GM12878 (cell line): ENCODE measurements at regions not wholly inside any gene's neighbourhood (a gene's known extent, or its start where the extent isn't known, plus 50 kb on each side); places are given as distances from the start of the nearest gene placed in this dataset.

Experiments used
- ATAC-seq: fragments of 200-7000 bp; cut with Tn5 transposase; 3 replicates; pipeline ENCODE4 v1.9.1; 2020; ENCODE audit warnings: mild to moderate bottlenecking, moderate library complexity
- BruUV-seq: library from RNA; stranded (reverse); fragments of 400-500 nt; replicated peaks from 2 replicates; lab custom pipeline; 2021; lab: Mats Ljungman, UMichigan
- CTCF ChIA-PET: fragments of 300-600 bp; sonication (Branson Sonifier 250); formaldehyde crosslinking; extraction: SDS; loops from one replicate; lab custom pipeline; 2021; ENCODE audit warnings: inconsistent platforms; lab: Yijun Ruan, JAX
- POLR2A ChIA-PET: fragments of 350-600 bp; formaldehyde crosslinking; extraction: SDS; loops from one replicate; lab custom pipeline; 2021; ENCODE audit warnings: inconsistent platforms; lab: Charles Lee
- RAD21 ChIA-PET: fragments of 300-600 bp; sonication (Branson Sonifier 250); formaldehyde crosslinking; loops from one replicate; lab custom pipeline; 2023; ENCODE audit warnings: antibody characterized with exemption; ENCODE audit not compliant: unreplicated experiment; lab: Charles Lee
- SMC1A ChIA-PET: fragments of 300-600 bp; sonication (Branson Sonifier 250); formaldehyde crosslinking; loops from one replicate; lab custom pipeline; 2023; ENCODE audit not compliant: unreplicated experiment, uncharacterized antibody; lab: Charles Lee
- DNase-seq: peaks from one replicate; pipeline ENCODE4 v3.0.0-alpha.2; 2011; ENCODE audit warnings: low read depth, low spot score
- FAIRE-seq: peaks from 3 replicates; lab custom pipeline; 2011; peaks lifted over from hg19 to GRCh38; lab: Jason Lieb, UNC
- H2AFZ ChIP-seq: 2 replicates; pipeline ENCODE4 v1.6.0; 2011; ENCODE audit warnings: low read depth, low read length, control low read depth; ENCODE audit not compliant: control insufficient read depth
- H3K27ac ChIP-seq: 2 replicates; pipeline ENCODE4 v1.5.1; 2011; ENCODE audit warnings: control low read depth; ENCODE audit not compliant: control insufficient read depth, insufficient read depth
- H3K27me3 ChIP-seq, 2 experiments: replicated peaks in 1 of 2; 2 replicates each; pipeline versions ENCODE4 v1.6.0 to v1.6.1; 2011; ENCODE audit warnings: low read length in 1 of 2; ENCODE audit not compliant: control insufficient read depth in 2 of 2, insufficient read depth in 2 of 2
- H3K36me3 ChIP-seq, 2 experiments: 2 replicates each; pipeline ENCODE4 v1.5.1; 2011; ENCODE audit warnings: low read length in 1 of 2; ENCODE audit not compliant: control insufficient read depth in 2 of 2, insufficient read depth in 2 of 2
- H3K4me1 ChIP-seq: 2 replicates; pipeline ENCODE4 v1.6.1; 2011; ENCODE audit warnings: mild to moderate bottlenecking, low read length, moderate library complexity, mixed read lengths; ENCODE audit not compliant: control insufficient read depth, insufficient read depth
- H3K4me2 ChIP-seq: 2 replicates; pipeline ENCODE4 v1.6.0; 2011; ENCODE audit warnings: control low read depth; ENCODE audit not compliant: control insufficient read depth, insufficient read depth
- H3K4me3 ChIP-seq: fragments of 200-600 bp; sonication (generic); 2 replicates; pipeline ENCODE4 v1.5.1; 2016
- H3K79me2 ChIP-seq: 2 replicates; pipeline ENCODE4 v1.6.0; 2011; ENCODE audit warnings: low read length; ENCODE audit not compliant: control insufficient read depth, insufficient read depth
- H3K9ac ChIP-seq: 2 replicates; pipeline ENCODE4 v1.8.0; 2011; ENCODE audit warnings: low read length, control low read depth, mixed read lengths; ENCODE audit not compliant: control insufficient read depth, insufficient read depth
- H3K9me3 ChIP-seq: replicated peaks from 3 replicates; pipeline ENCODE4 v1.5.1; 2011; ENCODE audit warnings: mild to moderate bottlenecking, low read length; ENCODE audit not compliant: control insufficient read depth, insufficient read depth
- H4K20me1 ChIP-seq: 2 replicates; pipeline ENCODE4 v1.6.0; 2011; ENCODE audit not compliant: control insufficient read depth, insufficient read depth
- BRCA1 ChIP-seq: IDR thresholded peaks from 2 replicates; pipeline ENCODE4 v1.6.1; 2011; ENCODE audit warnings: low read depth, low read length, improper control_type of control experiment
- HCFC1 ChIP-seq: fragments of 150-350 bp; IDR thresholded peaks from 2 replicates; pipeline ENCODE4 v1.6.1; 2014; ENCODE audit warnings: low read length
- NFYB ChIP-seq: IDR thresholded peaks from 2 replicates; pipeline ENCODE4 v1.6.1; 2011; ENCODE audit warnings: low read depth, mild to moderate bottlenecking, low read length, improper control_type of control experiment, moderate library complexity; ENCODE audit not compliant: insufficient read depth
- RAD21 ChIP-seq: IDR thresholded peaks from 2 replicates; pipeline ENCODE4 v1.6.1; 2011; ENCODE audit warnings: mild to moderate bottlenecking, low read depth, low read length, moderate library complexity; ENCODE audit not compliant: insufficient read depth
- SIX5 ChIP-seq: IDR thresholded peaks from 2 replicates; pipeline ENCODE4 v1.6.1; 2011; ENCODE audit warnings: mild to moderate bottlenecking, low read depth, low read length, moderate library complexity; ENCODE audit not compliant: severe bottlenecking
- SREBF1 ChIP-seq: IDR thresholded peaks from 2 replicates; pipeline ENCODE4 v1.6.1; 2012; ENCODE audit warnings: mild to moderate bottlenecking, low read length
- ZNF274 ChIP-seq: IDR thresholded peaks from one replicate; pipeline ENCODE4 v1.8.0; 2011; ENCODE audit not compliant: insufficient read length, insufficient read depth
- WGBS: methylation state at CpG from one replicate; pipeline ENCODE4 v1.1.6; 2016; ENCODE audit warnings: low lambda C conversion rate; ENCODE audit not compliant: insufficient replicate concordance, insufficient coverage; ENCODE audit errors: missing lambda C conversion rate; 5-methylcytosine and 5-hydroxymethylcytosine counted together
- in situ Hi-C: fragments of 300-500 bp; cut with MboI; formaldehyde crosslinking; loops from 9 replicates; pipeline ENCODE4 v1.14.3; 2018; ENCODE audit warnings: mixed read lengths
- intact Hi-C: fragments of 100-400 bp; cut with micrococcal nuclease; formaldehyde crosslinking; loops from one replicate; pipeline ENCODE4 v1.14.2; 2022; ENCODE audit not compliant: unreplicated experiment
- TF ChIP-seq, protein P1 (sequence below): IDR thresholded peaks from 2 replicates; pipeline ENCODE4 v1.6.1; 2011; ENCODE audit warnings: borderline replicate concordance, low read depth, mild to moderate bottlenecking, moderate library complexity, mixed read lengths, low read length; ENCODE audit not compliant: insufficient read depth; ENCODE audit errors: extremely low read length
- TF ChIP-seq, protein P2 (sequence below): fragments of 450-650 bp; conservative IDR thresholded peaks from 2 replicates; pipeline ENCODE4 v1.6.1; 2017; ENCODE audit warnings: mild to moderate bottlenecking, moderate library complexity
- TF ChIP-seq, protein P3 (sequence below): IDR thresholded peaks from 2 replicates; pipeline ENCODE4 v1.6.1; 2012; ENCODE audit warnings: low read depth, low read length, improper control_type of control experiment

DNA sequence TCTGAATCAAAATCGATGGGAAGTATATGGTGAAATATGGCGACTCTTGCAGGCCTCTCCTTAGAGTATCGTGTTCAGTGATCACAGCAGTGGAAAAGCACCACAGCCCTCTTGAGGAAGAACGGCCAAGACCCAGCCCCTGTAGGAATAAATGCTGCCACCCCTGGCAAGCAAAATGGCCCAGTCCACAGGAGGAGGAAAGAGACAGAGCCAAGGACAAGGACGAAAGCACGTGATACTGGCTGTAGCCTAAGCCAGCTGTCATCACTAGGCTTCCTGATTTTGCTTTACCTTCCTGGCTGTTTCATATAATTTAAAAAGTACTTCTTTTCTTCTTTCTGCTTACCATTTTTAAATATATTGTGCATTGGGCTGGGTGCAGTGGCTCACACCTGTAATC lies 395.0 kb upstream of the SHH start:
- Histone ChIP-seq H3K4me2 (no peak overlapping the region), H2AFZ (no peak overlapping the region), H3K79me2 (no peaks in the 10 kb centered on the region), H3K27ac (no peak overlapping the region), H3K4me3 (no peak overlapping the region), H3K27me3 (no peaks in the 10 kb centered on the region; a peak in 3 of 4 replicates), H3K36me3 (no peaks in the 10 kb centered on the region), H3K4me1 (no peaks in the 10 kb centered on the region), H3K9me3 (no peaks in the 10 kb centered on the region), H4K20me1 (no peaks in the 10 kb centered on the region), H3K9ac (no peak overlapping the region)
- TF ChIP-seq HCFC1 (no peak), SIX5 (no peak), ZNF274 (no peak), SREBF1 (no peak), BRCA1 (no peak), NFYB (no peak), RAD21 (no peak)
- TF ChIP-seq, protein P1, sequence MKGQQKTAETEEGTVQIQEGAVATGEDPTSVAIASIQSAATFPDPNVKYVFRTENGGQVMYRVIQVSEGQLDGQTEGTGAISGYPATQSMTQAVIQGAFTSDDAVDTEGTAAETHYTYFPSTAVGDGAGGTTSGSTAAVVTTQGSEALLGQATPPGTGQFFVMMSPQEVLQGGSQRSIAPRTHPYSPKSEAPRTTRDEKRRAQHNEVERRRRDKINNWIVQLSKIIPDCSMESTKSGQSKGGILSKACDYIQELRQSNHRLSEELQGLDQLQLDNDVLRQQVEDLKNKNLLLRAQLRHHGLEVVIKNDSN = no peak
- TF ChIP-seq, protein P2, sequence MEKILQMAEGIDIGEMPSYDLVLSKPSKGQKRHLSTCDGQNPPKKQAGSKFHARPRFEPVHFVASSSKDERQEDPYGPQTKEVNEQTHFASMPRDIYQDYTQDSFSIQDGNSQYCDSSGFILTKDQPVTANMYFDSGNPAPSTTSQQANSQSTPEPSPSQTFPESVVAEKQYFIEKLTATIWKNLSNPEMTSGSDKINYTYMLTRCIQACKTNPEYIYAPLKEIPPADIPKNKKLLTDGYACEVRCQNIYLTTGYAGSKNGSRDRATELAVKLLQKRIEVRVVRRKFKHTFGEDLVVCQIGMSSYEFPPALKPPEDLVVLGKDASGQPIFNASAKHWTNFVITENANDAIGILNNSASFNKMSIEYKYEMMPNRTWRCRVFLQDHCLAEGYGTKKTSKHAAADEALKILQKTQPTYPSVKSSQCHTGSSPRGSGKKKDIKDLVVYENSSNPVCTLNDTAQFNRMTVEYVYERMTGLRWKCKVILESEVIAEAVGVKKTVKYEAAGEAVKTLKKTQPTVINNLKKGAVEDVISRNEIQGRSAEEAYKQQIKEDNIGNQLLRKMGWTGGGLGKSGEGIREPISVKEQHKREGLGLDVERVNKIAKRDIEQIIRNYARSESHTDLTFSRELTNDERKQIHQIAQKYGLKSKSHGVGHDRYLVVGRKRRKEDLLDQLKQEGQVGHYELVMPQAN = no peak
- TF ChIP-seq, protein P3, sequence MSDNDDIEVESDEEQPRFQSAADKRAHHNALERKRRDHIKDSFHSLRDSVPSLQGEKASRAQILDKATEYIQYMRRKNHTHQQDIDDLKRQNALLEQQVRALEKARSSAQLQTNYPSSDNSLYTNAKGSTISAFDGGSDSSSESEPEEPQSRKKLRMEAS = no peak
- no peak for DNase-seq
- no peak for FAIRE-seq
- no TSS peak for BruUV-seq
- in situ Hi-C loops = no loop called here
- SMC1A ChIA-PET = interaction anchor here (0.6 kb wide), 1 partner anchor 11 kb away, joined by 3 read pairs; no protein-coding TSS in a partner anchor
- RAD21 ChIA-PET = no interaction called here
- no peak for ATAC-seq
- CTCF ChIA-PET = interaction anchor here (0.7 kb wide), 1 partner anchor 1238 kb away, joined by 3 read pairs; no protein-coding TSS in a partner anchor
- intact Hi-C loops = loop anchor here (10.0 kb wide), 1 partner anchor 607 kb away; no protein-coding TSS in a partner anchor
- WGBS = 24% methylated on average over 6 of the region's 6 CpGs
- POLR2A ChIA-PET = no interaction called here
